Type B pancreatic cell (in vitro differentiated cells): ENCODE measurements at regions not wholly inside any gene's neighbourhood (a gene's known extent, or its start where the extent isn't known, plus 50 kb on each side); places are given as distances from the start of the nearest gene placed in this dataset.
A peak's percentile ranks its signal among the peaks of the same experiment; 100 is the strongest.

Experiments
- DNase-seq: peaks from one replicate; pipeline ENCODE4 v3.0.0; 2021; ENCODE audit warnings: mixed read lengths; ENCODE audit not compliant: unreplicated experiment; ENCODE audit errors: extremely low spot score
- H3K27ac Mint-ChIP-seq: 2 replicates; pipeline ENCODE4 v1.8.0; 2021; ENCODE audit warnings: mild to moderate bottlenecking, mixed read lengths
- H3K27me3 Mint-ChIP-seq: 2 replicates; pipeline ENCODE4 v1.8.0; 2021; ENCODE audit warnings: mixed read lengths
- H3K36me3 Mint-ChIP-seq: 2 replicates; pipeline ENCODE4 v1.8.0; 2021; ENCODE audit warnings: mixed read lengths
- H3K4me1 Mint-ChIP-seq: one replicate; pipeline ENCODE4 v1.8.0; 2021; ENCODE audit warnings: mixed read lengths; ENCODE audit not compliant: unreplicated experiment
- H3K4me3 Mint-ChIP-seq: 2 replicates; pipeline ENCODE4 v1.8.0; 2021; ENCODE audit warnings: mild to moderate bottlenecking, mixed read lengths
- H3K9me3 Mint-ChIP-seq: 2 replicates; pipeline ENCODE4 v1.8.0; 2021; ENCODE audit warnings: mixed read lengths
- CTCF ChIP-seq: fragments of 200-600 bp; sonication (generic); conservative IDR thresholded peaks from 2 replicates; pipeline ENCODE4 v1.5.0; 2021; ENCODE audit warnings: antibody characterized with exemption, mild to moderate bottlenecking

- Mint-ChIP-seq H3K27ac (no peak overlapping the region), H3K27me3 (no peaks in the 10 kb centered on the region), H3K4me1 (peaks cover 28% of the 10 kb centered on the region), H3K36me3 (no peaks in the 10 kb centered on the region), H3K9me3 (no peaks in the 10 kb centered on the region), H3K4me3 (no peak overlapping the region)
- TF ChIP-seq CTCF, result no peak
- DNase-seq, result no peak
Measured at GRCh38 chr1:234674218-234674815, 64.3 kb upstream of the IRF2BP2 start.

- Mint-ChIP-seq H3K27me3 (no peaks in the 10 kb centered on the region), H3K9me3 (peaks cover 3% of the 10 kb centered on the region), H3K4me3 (no peak overlapping the region), H3K4me1 (peaks cover 28% of the 10 kb centered on the region), H3K36me3 (no peaks in the 10 kb centered on the region), H3K27ac (no peak overlapping the region)
- no peak for DNase-seq
- no peak for TF ChIP-seq CTCF
Measured at GRCh38 chr1:234672349-234673135, 62.6 kb upstream of the IRF2BP2 start.

- H3K4me3 Mint-ChIP-seq, result peak overlapping the region; percentile 8
- H3K27ac Mint-ChIP-seq, result peak overlapping the region; percentile 17
- H3K36me3 Mint-ChIP-seq, result no peaks in the 10 kb centered on the region
- H3K4me1 Mint-ChIP-seq, result peaks cover 22% of the 10 kb centered on the region
- H3K27me3 Mint-ChIP-seq, result no peaks in the 10 kb centered on the region
- no peak for DNase-seq
- peaks cover 7% of the 10 kb centered on the region for H3K9me3 Mint-ChIP-seq
- TF ChIP-seq CTCF, result no peak
Measured at GRCh38 chr1:234670967-234671626, 61.1 kb upstream of the IRF2BP2 start.

- H3K27me3 Mint-ChIP-seq, result no peaks in the 10 kb centered on the region
- H3K9me3 Mint-ChIP-seq, result peaks cover 8% of the 10 kb centered on the region
- H3K4me3 Mint-ChIP-seq, result no peak overlapping the region
- H3K36me3 Mint-ChIP-seq, result no peaks in the 10 kb centered on the region
- no peak overlapping the region for H3K27ac Mint-ChIP-seq
- H3K4me1 Mint-ChIP-seq, result peaks cover 15% of the 10 kb centered on the region
- TF ChIP-seq CTCF, result no peak
- DNase-seq, result no peak
Measured at GRCh38 chr1:234669499-234669898, 59.5 kb upstream of the IRF2BP2 start.

GRCh38 chr1:234668577-234668955 is 58.6 kb upstream of the IRF2BP2 start:
- H3K27ac Mint-ChIP-seq, result no peak overlapping the region
- peaks cover 8% of the 10 kb centered on the region for H3K9me3 Mint-ChIP-seq
- no peaks in the 10 kb centered on the region for H3K27me3 Mint-ChIP-seq
- peaks cover 15% of the 10 kb centered on the region for H3K4me1 Mint-ChIP-seq
- H3K36me3 Mint-ChIP-seq, result no peaks in the 10 kb centered on the region
- H3K4me3 Mint-ChIP-seq, result no peak overlapping the region
- no peak for TF ChIP-seq CTCF
- DNase-seq, result no peak
